ENCODE measurements at regions not wholly inside any gene's neighbourhood (a gene's known extent, or its start where the extent isn't known, plus 50 kb on each side); places are given as distances from the start of the nearest gene placed in this dataset.

- Histone ChIP-seq H2AK5ac (ENCODE audit: low read depth, low read length) (no peak overlapping the region), H2BK12ac (ENCODE audit: low read depth, low read length) (peak overlapping the region; percentile 44; the same call in 1 of the 2 replicates), H3K4me2 (ENCODE audit: insufficient read depth in 1 of 2, low read depth in 2 of 2, low read length in 2 of 2) (no peak overlapping the region), H3K27me3 (replicated peaks in 1 of 4; ENCODE audit: control insufficient read depth in 3 of 4, extremely low read depth in 1 of 4, insufficient read depth in 3 of 4, low read length in 3 of 4) (peaks cover 0 to 5% (median 0%) of the 10 kb centered on the region in 4 experiments; a peak in 2 of 7 replicates), H3K4me1 (replicated peaks in 1 of 4; ENCODE audit: control insufficient read depth in 3 of 4, insufficient read depth in 4 of 4, low read length in 3 of 4) (no peaks in the 10 kb centered on the region; a peak in 3 of 7 replicates), H4K8ac (ENCODE audit: extremely low read depth, insufficient read depth, low read length) (peak overlapping the region; percentile 48; the same call in 1 of the 2 replicates), H4K91ac (replicated peaks; ENCODE audit: insufficient read length, low read length) (peak overlapping the region; percentile 77), H4K5ac (ENCODE audit: insufficient read length, low read depth, low read length) (no peak overlapping the region), H3K9ac (replicated peaks in 1 of 4; ENCODE audit: extremely low read depth in 1 of 4, low read depth in 3 of 4, low read length in 3 of 4) (no peak overlapping the region), H2BK120ac (replicated peaks; ENCODE audit: low read depth, low read length) (no peak overlapping the region), H3K79me2 (ENCODE audit: control insufficient read depth in 1 of 2, insufficient read depth in 2 of 2, low read length in 2 of 2) (no peaks in the 10 kb centered on the region), H2BK5ac (ENCODE audit: low read depth, low read length) (no peak overlapping the region), H3K18ac (ENCODE audit: extremely low read depth, low read length) (no peak overlapping the region), H2BK20ac (ENCODE audit: low read length) (peak overlapping the region; percentile 48; the same call in 1 of the 2 replicates), H2BK15ac (ENCODE audit: low read length) (0 out of 2 replicates have a peak overlapping the region, but pooled peaks have one; percentile 46), H3K23me2 (ENCODE audit: low read depth, low read length) (peaks cover 7% of the 10 kb centered on the region; the same call in 1 of the 2 replicates), H3K27ac (ENCODE audit: low read depth, low read length) (no peak overlapping the region), H3K56ac (replicated peaks; ENCODE audit: insufficient read length, low read depth, low read length) (no peak overlapping the region), H3K23ac (ENCODE audit: insufficient read length) (no peak overlapping the region), H4K20me1 (replicated peaks in 1 of 2; ENCODE audit: control insufficient read depth in 1 of 2, insufficient read depth in 2 of 2, low read length in 2 of 2) (no peaks in the 10 kb centered on the region), H2AFZ (ENCODE audit: low read length) (0 out of 2 replicates have a peak overlapping the region, but pooled peaks have one; percentile 58), H3K14ac (ENCODE audit: insufficient read length) (no peak overlapping the region), H3K4ac (replicated peaks; ENCODE audit: insufficient read length, low read depth, low read length) (peak overlapping the region; percentile 25), H3K9me3 (ENCODE audit: insufficient read depth in 2 of 2, low read depth in 1 of 2, low read length in 1 of 2) (no peaks in the 10 kb centered on the region), H3K4me3 (ENCODE audit: extremely low read depth in 1 of 4, insufficient read depth in 2 of 4, low read depth in 3 of 4, low read length in 4 of 4) (no peak overlapping the region), H3K36me3 (ENCODE audit: control insufficient read depth in 2 of 4, insufficient read depth in 4 of 4, low read length in 3 of 4) (no peaks in the 10 kb centered on the region), H3K79me1 (ENCODE audit: low read depth, low read length) (no peaks in the 10 kb centered on the region)
- ChIA-PET CTCF (ENCODE audit: partially characterized antibody) (interaction anchor here (0.7 to 1.3 kb wide), 3 partner anchors 9 to 159 kb away, joined by 3 to 4 read pairs (median 4); no protein-coding TSS in a partner anchor), POLR2A (ENCODE audit: partially characterized antibody) (no interaction called here)
- WGBS, 2 experiments (ENCODE audit: extremely low coverage in 1 of 2, insufficient coverage in 1 of 2, insufficient read length in 1 of 2, insufficient replicate concordance in 2 of 2, low coverage in 1 of 2, low lambda C conversion rate in 2 of 2, missing lambda C conversion rate in 1 of 2): 93% methylated on average over 27 of the region's 27 CpGs; no CpG with 5 or more reads in 1 of the 2 experiments
- DNase-seq (ENCODE audit: low read depth in 1 of 2, low spot score in 2 of 2): peak in 1 of 2 experiments; percentile 45
- no peak for FAIRE-seq
- TF ChIP-seq ASH2L (IDR thresholded peaks at IDR 0.05; ENCODE audit: low read length) (no peak), SP2 (IDR thresholded peaks at IDR 0.05; ENCODE audit: low read length) (no peak), NANOG (IDR thresholded peaks at IDR 0.05; ENCODE audit: insufficient read depth, low read depth, low read length, poor library complexity, severe bottlenecking) (no peak), CTCF (IDR thresholded peaks at IDR 0.05; ENCODE audit: control extremely low read depth in 1 of 3, insufficient read depth in 1 of 3, low read depth in 1 of 3, low read length in 3 of 3) (no peak), JUND (IDR thresholded peaks at IDR 0.05; ENCODE audit: low read length) (no peak), ZNF274 (IDR thresholded peaks at IDR 0.05; ENCODE audit: borderline replicate concordance, extremely low read depth, low read length) (no peak), CTBP2 (IDR thresholded peaks at IDR 0.05; ENCODE audit: borderline replicate concordance, insufficient read depth, insufficient read length, low read length) (no peak), ATF3 (IDR thresholded peaks at IDR 0.05; ENCODE audit: insufficient read depth, low read depth, low read length) (no peak)
Measured at GRCh38 chr2:873651-874580, 76.7 kb upstream of the SNTG2 start.
